ENCODE measurements at regions not wholly inside any gene's neighbourhood (a gene's known extent, or its start where the extent isn't known, plus 50 kb on each side); places are given as distances from the start of the nearest gene placed in this dataset.

DNA sequence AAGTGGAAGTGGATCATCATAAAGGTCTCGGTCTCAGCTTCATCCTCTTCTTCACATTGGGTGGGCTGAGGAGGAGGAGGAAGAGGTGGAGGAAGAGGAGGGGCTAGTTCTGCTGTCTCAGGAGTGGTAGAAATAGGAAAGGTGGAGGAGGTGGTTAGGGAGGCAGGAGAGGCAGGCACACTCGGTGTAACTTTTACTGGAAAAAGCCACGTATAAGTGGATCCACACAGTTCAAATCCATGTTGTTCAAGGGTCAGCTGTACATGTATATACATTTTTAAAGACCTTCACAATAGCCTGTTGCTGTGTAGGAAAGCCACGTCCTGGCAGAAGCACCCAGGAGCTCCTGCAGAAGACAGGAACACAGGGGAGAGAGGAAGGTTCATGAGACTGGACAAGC, 110.3 kb upstream of the RAB12 start:
- FAIRE-seq (no peak), DNase-seq (ENCODE audit: low read depth, low spot score) (no peak)
- dilution Hi-C loops (cut with MboI; ENCODE audit: extremely low pct_ligation_motif_present, low sequenced_read_pairs) (no loop called here), intact Hi-C loops (cut with micrococcal nuclease) (no loop called here)
- no peak overlapping the region for H3K4me3 ChIP-seq (replicated peaks in 1 of 3; ENCODE audit: insufficient read depth in 1 of 3, low read depth in 1 of 3, low read length in 3 of 3)
- no peaks in the 10 kb centered on the region for H3K79me2 ChIP-seq (ENCODE audit: control insufficient read depth, insufficient read depth, low read length)
- no peak overlapping the region for H3K4me2 ChIP-seq (ENCODE audit: insufficient read depth, low read length)
- H3K9me1 ChIP-seq (replicated peaks; ENCODE audit: control insufficient read depth, extremely low read depth, insufficient read depth, low read length): no peaks in the 10 kb centered on the region
- H2AFZ ChIP-seq (ENCODE audit: low read depth, low read length): no peak overlapping the region
- no peak for TF ChIP-seq GATA2 (IDR thresholded peaks at IDR 0.05; ENCODE audit: insufficient read depth, insufficient read length, low read depth, low read length)
- TF ChIP-seq, protein P1, sequence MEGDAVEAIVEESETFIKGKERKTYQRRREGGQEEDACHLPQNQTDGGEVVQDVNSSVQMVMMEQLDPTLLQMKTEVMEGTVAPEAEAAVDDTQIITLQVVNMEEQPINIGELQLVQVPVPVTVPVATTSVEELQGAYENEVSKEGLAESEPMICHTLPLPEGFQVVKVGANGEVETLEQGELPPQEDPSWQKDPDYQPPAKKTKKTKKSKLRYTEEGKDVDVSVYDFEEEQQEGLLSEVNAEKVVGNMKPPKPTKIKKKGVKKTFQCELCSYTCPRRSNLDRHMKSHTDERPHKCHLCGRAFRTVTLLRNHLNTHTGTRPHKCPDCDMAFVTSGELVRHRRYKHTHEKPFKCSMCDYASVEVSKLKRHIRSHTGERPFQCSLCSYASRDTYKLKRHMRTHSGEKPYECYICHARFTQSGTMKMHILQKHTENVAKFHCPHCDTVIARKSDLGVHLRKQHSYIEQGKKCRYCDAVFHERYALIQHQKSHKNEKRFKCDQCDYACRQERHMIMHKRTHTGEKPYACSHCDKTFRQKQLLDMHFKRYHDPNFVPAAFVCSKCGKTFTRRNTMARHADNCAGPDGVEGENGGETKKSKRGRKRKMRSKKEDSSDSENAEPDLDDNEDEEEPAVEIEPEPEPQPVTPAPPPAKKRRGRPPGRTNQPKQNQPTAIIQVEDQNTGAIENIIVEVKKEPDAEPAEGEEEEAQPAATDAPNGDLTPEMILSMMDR (IDR thresholded peaks at IDR 0.05; ENCODE audit: extremely low read depth in 1 of 2, insufficient read depth in 1 of 2, low read depth in 1 of 2, low read length in 2 of 2): no peak
- TF ChIP-seq FOS (IDR thresholded peaks at IDR 0.05; ENCODE audit: borderline replicate concordance, insufficient read depth, low read length): no peak
- no peak for TF ChIP-seq POLR2AphosphoS5 (IDR thresholded peaks at IDR 0.05; ENCODE audit: insufficient read depth, low read depth, low read length)
- TF ChIP-seq MYC (IDR thresholded peaks at IDR 0.05; ENCODE audit: low read depth, low read length): no peak
- TF ChIP-seq POLR2A (IDR thresholded peaks at IDR 0.05; ENCODE audit: low read depth, low read length): no peak
- no peak for TF ChIP-seq JUN (IDR thresholded peaks at IDR 0.05; ENCODE audit: borderline replicate concordance, insufficient read depth, insufficient read length, low read depth)
- TF ChIP-seq, protein P2, sequence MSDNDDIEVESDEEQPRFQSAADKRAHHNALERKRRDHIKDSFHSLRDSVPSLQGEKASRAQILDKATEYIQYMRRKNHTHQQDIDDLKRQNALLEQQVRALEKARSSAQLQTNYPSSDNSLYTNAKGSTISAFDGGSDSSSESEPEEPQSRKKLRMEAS (IDR thresholded peaks at IDR 0.05; ENCODE audit: insufficient read depth, insufficient read length): no peak
- no peak for TF ChIP-seq EZH2 (IDR thresholded peaks at IDR 0.05; ENCODE audit: borderline replicate concordance, low read depth, low read length, severe bottlenecking)
- no peaks in the 10 kb centered on the region for H4K20me1 ChIP-seq (replicated peaks; ENCODE audit: control insufficient read depth, extremely low read depth, insufficient read depth, low read length)
- no peaks in the 10 kb centered on the region for H3K9me3 ChIP-seq (replicated peaks; ENCODE audit: control insufficient read depth, insufficient read depth, low read length)
- no peaks in the 10 kb centered on the region for H3K36me3 ChIP-seq (ENCODE audit: control insufficient read depth in 2 of 2, extremely low read depth in 1 of 2, insufficient read depth in 2 of 2, low read length in 2 of 2)
- no TSS peak for BruUV-seq (replicated peaks)
- H3K27me3 ChIP-seq (ENCODE audit: control insufficient read depth in 2 of 2, insufficient read depth in 2 of 2, low read length in 2 of 2): no peaks in the 10 kb centered on the region
- no peak overlapping the region for H3K9ac ChIP-seq (replicated peaks; ENCODE audit: extremely low read depth, insufficient read depth, low read length)
- no peak overlapping the region for H3K27ac ChIP-seq (ENCODE audit: insufficient read depth, low read depth, low read length)
- ChIA-PET CTCF (no interaction called here), POLR2A (no interaction called here)
- no peaks in the 10 kb centered on the region for H3K4me1 ChIP-seq (ENCODE audit: control insufficient read depth, extremely low read depth, insufficient read depth, low read length)
